ENCODE measurements at regions not wholly inside any gene's neighbourhood (a gene's known extent, or its start where the extent isn't known, plus 50 kb on each side); places are given as distances from the start of the nearest gene placed in this dataset.
"Not testable (repeated sequence)": the region's sequence is repeated elsewhere in the genome, so short reads cannot be mapped to it uniquely, and the experiment has no call there.

DNA sequence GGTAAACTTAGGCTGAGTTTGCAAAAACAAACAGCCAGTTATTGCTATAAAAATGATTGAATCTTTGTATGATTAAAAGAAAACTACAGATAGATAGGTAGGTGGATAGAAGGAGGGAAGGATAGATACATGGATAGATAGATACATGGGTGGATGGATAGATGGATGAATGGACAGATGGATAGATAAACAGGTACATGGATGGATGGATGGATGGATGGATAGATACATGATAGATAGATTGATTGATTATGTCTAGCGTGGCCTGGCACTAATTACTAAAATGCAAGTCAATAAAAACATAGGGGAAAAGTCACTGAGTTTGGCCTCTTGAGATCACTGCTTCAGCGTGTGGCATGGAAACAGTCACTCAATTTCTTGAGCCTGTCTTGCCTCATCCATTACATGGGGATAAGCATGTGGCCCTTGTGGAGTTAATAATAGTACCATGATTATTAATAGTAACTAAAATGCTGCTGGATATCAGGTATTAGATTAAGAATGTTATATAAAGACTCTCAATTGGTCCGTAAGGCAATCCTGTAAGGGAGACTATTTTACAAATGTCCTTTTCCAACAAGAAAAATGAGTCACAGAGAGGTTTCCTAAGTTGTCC lies 184.9 kb downstream of the HS3ST3A1 start:
- Mint-ChIP-seq H3K4me3 (no peak overlapping the region), H3K27me3 (peaks cover 0 to 6% (median 5%) of the 10 kb centered on the region in 3 donors), H3K9me3 (peaks cover 0 to 14% (median 3%) of the 10 kb centered on the region in 7 donors), H3K36me3 (no peaks in the 10 kb centered on the region), H3K27ac (no peak overlapping the region), H3K4me1 (no peaks in the 10 kb centered on the region)
- ATAC-seq (ENCODE audit: low read depth in 2 of 2) (no peak), DNase-seq (no peak)

DNA sequence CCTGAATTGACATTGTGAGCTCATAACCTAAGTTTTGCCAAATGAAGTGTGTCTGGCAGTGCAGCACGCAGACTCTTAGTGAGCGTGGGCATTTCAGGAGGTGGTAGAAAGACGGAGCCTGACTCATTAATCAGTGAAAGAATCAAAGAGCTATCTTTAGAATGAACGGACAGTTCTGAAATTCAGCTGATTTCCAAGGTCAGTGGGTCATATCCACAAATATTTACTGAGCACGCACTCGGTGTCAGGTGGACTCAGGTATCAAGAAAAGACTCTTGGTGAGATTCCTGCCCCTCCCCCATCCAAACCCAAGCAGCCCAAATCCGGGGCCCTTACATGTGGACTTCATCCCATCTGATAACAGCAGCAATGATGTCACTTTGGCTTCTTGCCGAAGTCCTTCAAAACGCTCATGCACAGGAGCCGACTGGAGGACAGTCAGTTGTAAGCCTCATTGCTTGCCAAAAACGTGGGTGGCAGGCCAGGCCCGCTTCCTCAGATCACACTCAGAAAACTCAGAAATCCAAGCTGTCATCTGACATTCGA lies 185.8 kb downstream of the HS3ST3A1 start:
- DNase-seq (no peak), ATAC-seq (ENCODE audit: low read depth in 2 of 2) (no peak)
- Mint-ChIP-seq H3K36me3 (no peaks in the 10 kb centered on the region), H3K4me3 (no peak overlapping the region), H3K27me3 (peaks cover 0 to 5% (median 0%) of the 10 kb centered on the region in 3 donors), H3K9me3 (peaks cover 0 to 14% (median 3%) of the 10 kb centered on the region in 7 donors), H3K27ac (no peak overlapping the region), H3K4me1 (no peaks in the 10 kb centered on the region)

DNA sequence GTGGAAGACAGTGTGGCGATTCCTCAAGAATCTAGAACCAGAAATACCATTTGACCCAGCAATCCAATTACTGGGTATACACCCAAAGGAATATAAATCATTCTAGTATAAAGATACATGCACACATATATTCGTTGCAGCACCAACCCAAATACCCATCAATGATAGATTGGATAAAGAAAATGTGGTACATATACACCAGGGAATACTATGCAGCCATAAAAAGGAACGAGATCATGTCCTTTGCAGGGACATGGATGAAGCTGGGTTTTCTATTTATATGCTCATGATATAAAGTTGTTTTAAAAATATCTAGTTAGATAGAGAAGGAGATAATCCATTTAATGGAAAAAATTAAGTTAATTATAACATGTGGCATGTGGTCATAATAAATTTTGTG lies 186.5 kb downstream of the HS3ST3A1 start:
- DNase-seq; H3K36me3 Mint-ChIP-seq; H3K27ac Mint-ChIP-seq; H3K4me1 Mint-ChIP-seq; H3K27me3 Mint-ChIP-seq; ATAC-seq (ENCODE audit: low read depth in 2 of 2); H3K4me3 Mint-ChIP-seq: not testable (repeated sequence)
- H3K9me3 Mint-ChIP-seq: peaks cover 0 to 14% (median 3%) of the 10 kb centered on the region in 7 donors

DNA sequence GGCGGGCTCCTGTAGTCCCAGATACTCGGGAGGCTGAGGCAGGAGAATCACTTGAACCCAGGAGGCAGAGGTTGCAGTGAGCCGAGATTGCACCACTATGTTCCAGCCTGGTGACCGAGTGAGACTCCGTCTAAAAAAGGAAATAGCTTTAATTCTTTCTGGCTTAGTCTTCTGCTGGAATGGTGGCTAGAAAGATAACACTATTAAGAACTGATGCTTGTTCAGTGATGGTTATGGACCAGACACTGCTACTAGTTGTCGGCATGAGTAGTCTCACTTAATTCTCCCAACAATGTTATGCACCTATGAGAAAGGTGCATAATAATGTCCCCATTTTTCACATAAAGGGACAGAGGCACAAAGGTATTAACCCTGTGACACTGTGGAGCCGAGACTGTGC lies 188.7 kb downstream of the HS3ST3A1 start:
- H3K27ac Mint-ChIP-seq: no peak overlapping the region
- peaks cover 0 to 14% (median 3%) of the 10 kb centered on the region in 7 donors for H3K9me3 Mint-ChIP-seq
- H3K36me3 Mint-ChIP-seq: no peaks in the 10 kb centered on the region
- peaks cover 0 to 5% (median 0%) of the 10 kb centered on the region in 3 donors for H3K27me3 Mint-ChIP-seq
- no peaks in the 10 kb centered on the region for H3K4me1 Mint-ChIP-seq
- no peak overlapping the region for H3K4me3 Mint-ChIP-seq
- ATAC-seq (ENCODE audit: low read depth in 2 of 2): no peak
- DNase-seq: no peak

DNA sequence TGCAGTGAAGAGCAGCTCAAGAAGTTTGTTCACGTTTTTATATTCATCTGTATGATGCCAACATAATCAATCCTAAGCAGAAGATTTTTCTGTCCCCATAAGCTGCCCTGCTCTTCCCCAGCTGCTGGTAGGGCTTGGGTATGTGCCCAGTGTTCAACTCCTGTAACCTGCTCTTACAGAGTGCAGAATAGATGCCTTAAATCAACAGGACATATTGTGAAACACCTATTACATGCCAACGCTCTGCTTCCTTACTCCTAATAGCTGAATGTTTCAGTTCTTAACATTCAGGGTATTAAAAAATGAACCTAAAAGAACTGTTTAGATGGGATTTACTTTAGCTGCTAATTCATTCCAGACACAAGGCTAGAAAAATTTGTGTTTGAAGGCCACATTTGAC lies 190.9 kb downstream of the HS3ST3A1 start:
- Mint-ChIP-seq H3K36me3 (no peaks in the 10 kb centered on the region), H3K27ac (no peak overlapping the region), H3K27me3 (no peaks in the 10 kb centered on the region), H3K4me1 (no peaks in the 10 kb centered on the region), H3K9me3 (peaks cover 0 to 14% (median 3%) of the 10 kb centered on the region in 7 donors), H3K4me3 (no peak overlapping the region)
- ATAC-seq (ENCODE audit: low read depth in 2 of 2) (no peak), DNase-seq (no peak)

DNA sequence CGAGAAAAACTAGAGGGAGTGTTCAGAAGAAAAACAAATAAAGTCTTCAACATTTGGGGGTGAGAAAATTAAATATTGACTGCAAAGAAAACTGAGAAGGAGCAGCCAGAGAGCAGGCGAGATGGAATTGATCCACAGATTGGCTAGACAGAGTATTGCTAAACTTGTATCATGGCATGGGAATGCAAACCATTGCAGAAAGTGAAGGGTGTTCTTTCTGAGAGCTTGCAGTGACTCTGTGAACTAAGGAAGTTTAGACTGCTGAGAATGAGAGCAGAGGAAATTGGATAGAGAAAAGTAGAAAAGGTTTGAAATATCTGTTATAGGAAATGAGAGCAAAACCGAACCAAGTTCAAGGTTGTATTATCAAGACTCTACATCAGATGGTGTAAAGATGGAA lies 191.5 kb downstream of the HS3ST3A1 start:
- H3K9me3 Mint-ChIP-seq: peaks cover 0 to 9% (median 0%) of the 10 kb centered on the region in 7 donors
- no peak overlapping the region for H3K27ac Mint-ChIP-seq
- H3K27me3 Mint-ChIP-seq: no peaks in the 10 kb centered on the region

DNA sequence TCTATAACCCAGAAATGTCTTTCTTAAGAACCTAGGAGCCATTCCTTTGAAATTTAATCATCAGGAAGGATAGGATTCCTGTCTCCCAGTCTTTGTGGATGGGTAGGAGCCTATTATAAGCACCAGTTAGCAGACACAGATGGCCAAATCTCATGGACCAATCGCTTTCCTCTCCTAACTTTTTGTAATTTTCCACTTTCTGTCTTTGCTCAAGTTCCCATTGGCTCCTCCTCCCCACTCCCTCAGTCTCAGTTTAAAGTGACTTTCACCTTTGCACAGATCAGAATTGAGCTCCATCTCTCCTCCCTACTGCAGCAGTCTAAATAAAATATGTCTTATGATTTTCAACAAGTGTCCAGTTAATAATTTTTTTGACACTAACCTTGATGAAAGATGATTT lies 192.3 kb downstream of the HS3ST3A1 start:
- peaks cover 0 to 2% (median 0%) of the 10 kb centered on the region in 7 donors for H3K9me3 Mint-ChIP-seq
- ATAC-seq (ENCODE audit: low read depth in 2 of 2) (no peak), DNase-seq (no peak)
- H3K4me1 Mint-ChIP-seq: no peaks in the 10 kb centered on the region
- H3K4me3 Mint-ChIP-seq: no peak overlapping the region
- H3K36me3 Mint-ChIP-seq: no peaks in the 10 kb centered on the region
- no peaks in the 10 kb centered on the region for H3K27me3 Mint-ChIP-seq
- H3K27ac Mint-ChIP-seq: no peak overlapping the region

More for the DNA sequence above, 191.5 kb downstream of the HS3ST3A1 start:
- Mint-ChIP-seq H3K4me3 (no peak overlapping the region), H3K4me1 (no peaks in the 10 kb centered on the region), H3K36me3 (no peaks in the 10 kb centered on the region)
- no peak for DNase-seq
- ATAC-seq (ENCODE audit: low read depth in 2 of 2): no peak

DNA sequence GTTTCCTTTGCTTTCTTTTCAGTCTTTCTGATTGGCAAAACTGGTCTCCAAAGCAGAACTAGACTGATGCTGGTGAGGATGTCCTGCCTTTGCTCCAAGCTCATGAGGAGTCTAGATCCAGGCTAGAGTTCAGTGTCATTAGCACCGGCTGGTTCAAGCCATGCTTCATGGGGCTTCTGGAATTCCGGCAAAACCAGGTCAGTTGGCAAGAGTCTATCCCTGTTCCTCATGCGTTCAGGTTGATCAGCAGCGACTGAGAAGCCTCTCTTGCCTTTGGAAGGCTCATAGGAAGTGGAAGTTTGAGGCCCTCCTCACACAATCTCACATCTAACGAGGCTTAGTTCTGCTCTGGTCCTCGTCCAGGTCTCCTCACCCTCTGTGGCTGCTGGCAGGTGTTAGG lies 194.3 kb downstream of the HS3ST3A1 start:
- Mint-ChIP-seq H3K4me1 (no peaks in the 10 kb centered on the region), H3K36me3 (no peaks in the 10 kb centered on the region), H3K27ac (no peak overlapping the region), H3K27me3 (peaks cover 0 to 9% (median 0%) of the 10 kb centered on the region in 3 donors), H3K4me3 (no peak overlapping the region), H3K9me3 (peaks cover 0 to under 1% (median 0%) of the 10 kb centered on the region in 7 donors)
- no peak for DNase-seq
- no peak for ATAC-seq (ENCODE audit: low read depth in 2 of 2)

DNA sequence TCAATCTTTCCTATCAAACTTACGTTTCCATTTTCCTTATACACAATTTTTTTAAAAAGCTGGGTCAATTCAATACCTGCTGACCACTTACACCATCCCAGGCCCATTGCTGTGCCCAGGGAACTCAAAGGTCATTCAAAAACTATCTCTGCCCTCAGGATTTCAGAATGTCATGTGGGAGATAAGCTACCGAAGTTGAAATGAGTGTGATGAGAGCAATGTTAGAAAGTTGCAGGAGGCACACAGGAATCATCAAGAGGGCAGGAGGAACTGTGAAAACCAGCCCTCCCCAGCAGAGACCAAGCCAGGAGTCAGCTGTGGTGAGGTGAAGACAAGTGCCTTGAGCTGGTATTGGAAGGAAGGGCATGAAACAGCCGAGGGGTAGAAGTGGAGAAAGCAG lies 195.9 kb downstream of the HS3ST3A1 start:
- H3K27ac Mint-ChIP-seq: no peak overlapping the region

DNA sequence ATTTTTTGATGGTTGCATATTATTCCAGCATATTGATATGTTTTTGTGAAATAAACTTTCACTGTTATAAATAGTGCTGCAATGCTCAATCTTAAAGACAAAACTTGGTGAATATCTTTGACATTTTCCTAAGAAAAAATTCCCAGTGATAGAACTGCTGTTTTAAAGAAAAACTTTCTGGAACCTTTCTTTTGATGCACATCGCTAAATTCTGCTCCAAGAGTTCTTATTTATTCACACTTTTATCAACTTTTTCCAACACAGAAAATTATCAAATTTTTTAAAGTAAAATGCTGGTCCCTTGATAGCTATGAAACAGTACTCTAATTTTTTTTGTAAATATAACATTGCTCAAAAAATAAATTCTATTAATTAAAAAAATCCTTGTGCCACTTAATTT lies 196.6 kb downstream of the HS3ST3A1 start:
- DNase-seq: no peak

More for the DNA sequence above, 195.9 kb downstream of the HS3ST3A1 start:
- DNase-seq: no peak
- no peaks in the 10 kb centered on the region for H3K4me1 Mint-ChIP-seq
- peaks cover 0 to 6% (median 0%) of the 10 kb centered on the region in 7 donors for H3K9me3 Mint-ChIP-seq
- no peak overlapping the region for H3K4me3 Mint-ChIP-seq
- H3K27me3 Mint-ChIP-seq: peaks cover 0 to 9% (median 0%) of the 10 kb centered on the region in 3 donors
- ATAC-seq (ENCODE audit: low read depth in 2 of 2): no peak
- H3K36me3 Mint-ChIP-seq: no peaks in the 10 kb centered on the region

DNA sequence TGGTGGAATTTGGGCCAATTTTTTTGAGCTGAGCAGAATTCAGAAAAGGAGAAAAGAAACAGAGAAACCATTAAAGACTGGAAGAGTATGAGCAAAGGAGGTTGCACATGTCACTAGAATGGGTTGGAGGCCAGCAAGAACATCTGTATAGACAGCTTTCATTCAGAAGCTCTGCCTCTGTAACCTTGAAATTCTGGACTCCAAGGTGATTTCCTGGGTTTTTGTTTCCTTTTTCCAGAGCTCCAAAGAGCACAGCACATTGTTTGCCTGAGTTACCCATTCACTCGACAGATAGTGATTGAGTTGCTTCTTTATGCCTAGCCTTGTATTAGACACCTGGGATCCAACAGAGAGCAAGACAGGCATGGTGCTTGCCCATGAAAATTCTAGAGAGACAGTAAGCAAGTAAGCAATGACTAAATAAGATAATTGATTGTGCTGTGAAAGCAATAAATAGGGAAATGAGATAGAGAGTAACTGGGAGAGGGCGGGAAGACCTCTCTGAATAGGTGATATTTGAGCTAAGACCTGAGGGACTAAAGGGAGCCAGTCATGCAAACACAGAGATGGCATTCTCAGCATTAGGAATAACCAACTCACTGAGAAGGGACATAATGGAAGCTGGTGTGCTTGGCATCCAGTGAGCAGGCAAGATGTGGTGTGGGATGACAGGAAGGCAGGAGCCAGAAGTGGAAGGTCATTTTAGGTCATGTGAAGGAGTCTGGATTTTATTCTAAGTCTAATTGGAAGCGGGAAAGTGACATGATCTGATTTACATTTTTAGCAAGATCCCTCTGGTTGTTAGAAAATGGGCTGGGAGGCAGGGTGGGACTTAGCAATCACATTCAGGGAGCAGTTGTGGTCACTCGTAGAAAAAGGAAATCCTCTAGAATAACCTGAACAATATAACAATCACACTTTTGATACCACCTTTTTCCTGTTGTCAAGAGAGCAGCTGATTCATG lies 197.5 kb downstream of the HS3ST3A1 start:
- Mint-ChIP-seq H3K36me3 (no peaks in the 10 kb centered on the region), H3K4me1 (no peaks in the 10 kb centered on the region), H3K9me3 (peaks cover 0 to 7% (median 2%) of the 10 kb centered on the region in 7 donors), H3K27ac (no peak overlapping the region), H3K27me3 (peaks cover 0 to 9% (median 6%) of the 10 kb centered on the region in 3 donors), H3K4me3 (no peak overlapping the region)
- DNase-seq (no peak), ATAC-seq (ENCODE audit: low read depth in 2 of 2) (no peak)

More for the DNA sequence above, 196.6 kb downstream of the HS3ST3A1 start:
- no peaks in the 10 kb centered on the region for H3K4me1 Mint-ChIP-seq
- no peak overlapping the region for H3K4me3 Mint-ChIP-seq
- no peak for ATAC-seq (ENCODE audit: low read depth in 2 of 2)
- no peaks in the 10 kb centered on the region for H3K36me3 Mint-ChIP-seq
- H3K27me3 Mint-ChIP-seq: peaks cover 0 to 9% (median 6%) of the 10 kb centered on the region in 3 donors
- H3K9me3 Mint-ChIP-seq: peaks cover 0 to 7% (median 2%) of the 10 kb centered on the region in 7 donors
- no peak overlapping the region for H3K27ac Mint-ChIP-seq

DNA sequence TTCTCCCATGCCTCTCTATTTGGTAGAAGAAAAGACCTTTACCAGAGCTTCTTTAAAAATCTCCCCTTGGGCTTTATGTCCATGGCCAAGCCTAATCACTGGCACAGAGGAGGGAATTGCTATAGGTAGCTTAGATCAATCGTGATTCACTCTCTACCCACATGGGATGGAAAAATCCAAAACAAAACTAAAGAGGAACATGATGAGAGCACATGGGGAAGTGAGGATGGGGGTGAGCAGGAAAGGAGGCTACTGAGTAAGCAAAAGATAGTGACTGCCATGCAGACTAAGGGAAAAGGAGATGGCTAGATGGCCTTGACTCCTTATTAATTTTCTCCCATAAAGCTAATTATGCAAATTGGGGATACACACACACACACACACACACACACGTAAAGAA lies 201.2 kb downstream of the HS3ST3A1 start:
- Mint-ChIP-seq H3K4me1 (no peaks in the 10 kb centered on the region), H3K36me3 (no peaks in the 10 kb centered on the region), H3K27ac (no peak overlapping the region), H3K4me3 (peak overlapping the region in 1 of 8 donors; percentile 44), H3K9me3 (peaks cover 0 to 7% (median 2%) of the 10 kb centered on the region in 7 donors), H3K27me3 (peaks cover 0 to 14% (median 6%) of the 10 kb centered on the region in 3 donors)
- no peak for DNase-seq
- ATAC-seq (ENCODE audit: low read depth in 2 of 2): no peak

DNA sequence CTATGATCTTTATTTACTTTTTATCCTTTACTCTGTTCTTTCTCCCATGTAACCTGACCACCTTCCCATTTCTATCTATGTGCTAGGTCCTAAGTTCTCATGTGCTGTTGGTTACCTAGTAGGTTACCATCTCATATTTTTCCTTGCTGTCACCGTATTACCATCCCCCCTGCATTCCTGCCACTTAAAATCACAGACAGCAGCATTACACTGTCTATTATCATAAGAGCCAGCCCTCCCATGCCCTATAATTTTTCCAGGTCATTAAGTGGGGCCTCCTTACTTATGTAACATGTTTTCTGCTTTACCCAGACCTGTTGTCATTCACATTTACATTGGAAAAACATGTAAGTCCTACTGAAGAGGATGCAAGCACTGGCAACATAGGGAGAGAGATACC lies 202.9 kb downstream of the HS3ST3A1 start:
- no peak for DNase-seq
- H3K27ac Mint-ChIP-seq: no peak overlapping the region
- H3K9me3 Mint-ChIP-seq: peaks cover 0 to 7% (median 2%) of the 10 kb centered on the region in 7 donors
- ATAC-seq (ENCODE audit: low read depth in 2 of 2): no peak
- no peaks in the 10 kb centered on the region for H3K36me3 Mint-ChIP-seq
- no peak overlapping the region for H3K4me3 Mint-ChIP-seq
- peaks cover 0 to 15% (median 6%) of the 10 kb centered on the region in 3 donors for H3K27me3 Mint-ChIP-seq
- H3K4me1 Mint-ChIP-seq: no peaks in the 10 kb centered on the region

Measured in naive B cell (primary cell).